Skeletal muscle tissue (tissue), 3 donors: ENCODE measurements at regions not wholly inside any gene's neighbourhood (a gene's known extent, or its start where the extent isn't known, plus 50 kb on each side); places are given as distances from the start of the nearest gene placed in this dataset.
"Not testable (repeated sequence)": the region's sequence is repeated elsewhere in the genome, so short reads cannot be mapped to it uniquely, and the experiment has no call there.

Experiments used
- H3K27ac ChIP-seq: one replicate; pipeline ENCODE4 v1.7.0; 2013; ENCODE audit warnings: mild to moderate bottlenecking, low read depth, low read length, inconsistent platforms
- H3K27me3 ChIP-seq, 3 donors: one replicate each; pipeline ENCODE4 v1.7.0; 2013; ENCODE audit warnings: low read length in 3 of 3; ENCODE audit not compliant: control insufficient read depth in 3 of 3, insufficient read depth in 3 of 3
- H3K36me3 ChIP-seq, 3 donors: one replicate each; pipeline ENCODE4 v1.7.0; 2013; ENCODE audit warnings: low read length in 3 of 3; ENCODE audit not compliant: control insufficient read depth in 3 of 3, insufficient read depth in 3 of 3
- H3K4me1 ChIP-seq, 3 donors: one replicate each; pipeline ENCODE4 v1.7.0; 2013; ENCODE audit warnings: low read length in 3 of 3, mild to moderate bottlenecking in 3 of 3; ENCODE audit not compliant: control insufficient read depth in 3 of 3, insufficient read depth in 3 of 3
- H3K4me3 ChIP-seq, 3 donors: one replicate each; pipeline ENCODE4 v1.7.0; 2013; ENCODE audit warnings: low read length in 3 of 3
- H3K9ac ChIP-seq, 3 donors: one replicate each; pipeline ENCODE4 v1.7.0; 2013; ENCODE audit warnings: low read length in 3 of 3, mild to moderate bottlenecking in 3 of 3, moderate library complexity in 2 of 3, low read depth in 1 of 3
- H3K9me3 ChIP-seq, 3 donors: one replicate each; pipeline ENCODE4 v1.7.0; 2013; ENCODE audit warnings: low read length in 3 of 3; ENCODE audit not compliant: control insufficient read depth in 3 of 3
- donor health status: Osteomylitis.

DNA sequence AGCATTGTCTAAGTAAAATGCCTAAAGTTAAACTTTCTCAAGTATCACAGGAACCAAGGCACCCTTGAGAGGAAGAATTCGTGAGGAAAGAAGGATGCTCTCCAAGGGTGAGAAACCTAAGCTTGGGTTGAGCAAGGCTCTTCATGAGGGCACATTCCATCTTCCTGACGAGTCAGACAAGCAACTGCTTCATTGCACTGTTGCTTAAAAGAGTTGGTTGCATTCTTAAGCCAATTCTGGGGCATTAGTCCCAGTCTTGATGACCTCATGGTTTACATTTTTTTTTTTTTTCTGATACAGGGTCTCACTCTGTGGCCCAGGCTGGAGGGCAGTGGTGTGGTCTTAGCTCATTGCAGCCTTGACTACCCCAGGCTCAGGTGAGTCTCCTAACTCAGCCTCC, 237.5 kb downstream of the ACTR3 start:
- Histone ChIP-seq H3K4me3 (no peak overlapping the region), H3K27me3 (no peaks in the 10 kb centered on the region), H3K9me3 (no peaks in the 10 kb centered on the region), H3K9ac (no peak overlapping the region), H3K4me1 (no peaks in the 10 kb centered on the region), H3K27ac (no peak overlapping the region), H3K36me3 (no peaks in the 10 kb centered on the region)

DNA sequence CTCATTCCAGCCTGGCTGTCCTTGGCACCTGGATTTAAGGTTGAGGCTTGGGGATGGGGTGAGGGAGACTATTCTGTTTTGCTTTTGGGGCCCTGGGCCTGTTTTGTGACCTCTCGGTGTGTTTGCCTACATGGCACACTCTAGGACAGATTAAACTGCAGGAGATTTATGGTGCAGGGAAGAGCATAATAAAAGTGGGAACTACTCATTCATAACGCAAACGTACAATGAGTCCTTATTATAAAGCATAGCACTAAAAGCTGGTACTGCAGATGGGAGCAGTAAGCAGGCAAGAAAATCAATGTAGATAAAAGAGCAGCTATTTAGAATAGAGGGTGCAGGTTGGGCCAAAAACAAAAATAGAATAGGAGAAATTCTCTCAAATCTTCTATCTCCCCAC, 238.4 kb downstream of the ACTR3 start:
- no peak overlapping the region for H3K9ac ChIP-seq
- H3K9me3 ChIP-seq = no peaks in the 10 kb centered on the region
- H3K36me3 ChIP-seq = no peaks in the 10 kb centered on the region
- H3K4me1 ChIP-seq = no peaks in the 10 kb centered on the region
- no peak overlapping the region for H3K4me3 ChIP-seq
- H3K27ac ChIP-seq = no peak overlapping the region
- no peaks in the 10 kb centered on the region for H3K27me3 ChIP-seq

DNA sequence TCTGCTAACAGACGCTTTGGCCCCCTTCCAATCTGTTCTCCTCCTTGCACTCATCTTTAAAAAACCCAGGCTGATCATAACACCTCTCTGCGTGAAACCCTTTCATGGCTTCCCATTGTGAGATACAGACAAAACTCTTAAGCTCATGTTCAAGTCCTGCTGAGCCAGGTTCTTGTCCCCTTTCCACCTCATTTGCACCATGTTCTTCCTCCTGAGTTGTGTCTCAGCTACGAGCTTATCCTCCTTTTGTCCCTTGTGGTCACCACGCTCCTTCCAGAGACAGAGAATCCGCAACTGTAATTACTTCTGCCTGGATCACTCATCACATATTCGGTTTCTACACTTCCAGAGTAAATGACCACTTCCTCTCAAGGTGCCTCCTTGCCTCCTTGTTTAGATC, 238.8 kb downstream of the ACTR3 start:
- Histone ChIP-seq H3K4me3 (no peak overlapping the region), H3K9me3 (no peaks in the 10 kb centered on the region), H3K9ac (no peak overlapping the region), H3K27me3 (no peaks in the 10 kb centered on the region), H3K36me3 (no peaks in the 10 kb centered on the region), H3K27ac (no peak overlapping the region), H3K4me1 (no peaks in the 10 kb centered on the region)

DNA sequence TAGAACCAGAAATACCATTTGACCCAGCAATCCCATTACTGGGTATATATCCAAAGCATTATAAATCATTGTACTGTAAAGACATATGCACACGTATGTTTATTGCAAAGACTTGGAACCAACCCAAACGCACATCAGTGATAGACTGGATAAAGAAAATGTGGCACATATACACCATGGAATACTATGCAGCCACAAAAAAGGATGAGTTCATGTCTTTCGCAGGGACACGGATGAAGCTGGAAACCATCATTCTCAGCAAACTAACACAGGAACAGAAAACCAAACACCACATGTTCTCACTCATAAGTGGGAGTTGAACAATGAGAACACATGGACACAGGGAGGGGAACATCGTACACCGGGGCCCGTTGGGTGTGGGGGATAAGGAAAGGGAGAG, 242.2 kb downstream of the ACTR3 start:
- H3K9me3 ChIP-seq, H3K9ac ChIP-seq, H3K4me3 ChIP-seq, H3K27me3 ChIP-seq, H3K36me3 ChIP-seq, H3K27ac ChIP-seq, H3K4me1 ChIP-seq: not testable (repeated sequence)

DNA sequence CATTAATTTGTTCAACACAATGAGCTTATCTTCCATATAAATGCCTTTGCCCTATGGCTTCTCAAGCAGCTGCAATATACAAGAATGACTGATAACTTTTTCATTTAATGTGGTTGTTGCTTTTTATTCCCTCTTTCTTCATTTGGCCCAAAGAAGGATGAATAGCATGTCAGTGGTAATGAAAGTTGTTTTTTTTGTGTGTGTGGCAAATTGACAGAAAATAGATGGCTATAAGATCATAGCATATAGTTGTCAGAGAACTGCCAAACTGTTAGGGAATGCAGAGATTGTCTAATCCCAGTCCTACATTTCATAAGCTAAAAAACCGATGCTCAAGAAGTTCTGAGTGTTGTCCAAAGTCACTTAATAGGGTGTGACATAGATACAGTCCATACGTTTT, 244.3 kb downstream of the ACTR3 start:
- no peak overlapping the region for H3K9ac ChIP-seq
- no peaks in the 10 kb centered on the region for H3K4me1 ChIP-seq
- no peak overlapping the region for H3K4me3 ChIP-seq
- H3K27ac ChIP-seq = no peak overlapping the region
- H3K36me3 ChIP-seq = no peaks in the 10 kb centered on the region
- no peaks in the 10 kb centered on the region for H3K27me3 ChIP-seq
- H3K9me3 ChIP-seq = peaks cover 0 to 3% (median 0%) of the 10 kb centered on the region in 3 donors

DNA sequence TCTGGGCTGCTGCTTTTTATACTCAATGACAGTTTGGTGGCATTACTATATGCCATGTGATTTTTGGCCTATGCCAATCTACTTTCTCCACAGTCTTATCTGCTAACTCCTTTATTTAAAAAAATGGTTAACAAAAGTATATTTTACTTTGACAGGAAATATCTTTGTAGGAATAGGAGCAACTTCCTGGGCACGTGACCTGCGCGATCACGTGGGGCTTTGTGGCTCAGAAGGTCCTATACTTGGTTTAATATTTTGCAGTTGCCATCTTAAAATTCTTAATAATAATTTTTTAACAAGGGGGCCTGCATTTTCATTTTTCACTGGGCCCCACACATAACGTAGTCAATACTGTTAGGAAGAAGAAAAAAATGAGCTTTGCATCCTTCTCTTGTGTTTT, 249.7 kb downstream of the ACTR3 start:
- Histone ChIP-seq H3K36me3 (no peaks in the 10 kb centered on the region), H3K4me1 (no peaks in the 10 kb centered on the region), H3K9me3 (peaks cover 0 to 3% (median 2%) of the 10 kb centered on the region in 3 donors)

DNA sequence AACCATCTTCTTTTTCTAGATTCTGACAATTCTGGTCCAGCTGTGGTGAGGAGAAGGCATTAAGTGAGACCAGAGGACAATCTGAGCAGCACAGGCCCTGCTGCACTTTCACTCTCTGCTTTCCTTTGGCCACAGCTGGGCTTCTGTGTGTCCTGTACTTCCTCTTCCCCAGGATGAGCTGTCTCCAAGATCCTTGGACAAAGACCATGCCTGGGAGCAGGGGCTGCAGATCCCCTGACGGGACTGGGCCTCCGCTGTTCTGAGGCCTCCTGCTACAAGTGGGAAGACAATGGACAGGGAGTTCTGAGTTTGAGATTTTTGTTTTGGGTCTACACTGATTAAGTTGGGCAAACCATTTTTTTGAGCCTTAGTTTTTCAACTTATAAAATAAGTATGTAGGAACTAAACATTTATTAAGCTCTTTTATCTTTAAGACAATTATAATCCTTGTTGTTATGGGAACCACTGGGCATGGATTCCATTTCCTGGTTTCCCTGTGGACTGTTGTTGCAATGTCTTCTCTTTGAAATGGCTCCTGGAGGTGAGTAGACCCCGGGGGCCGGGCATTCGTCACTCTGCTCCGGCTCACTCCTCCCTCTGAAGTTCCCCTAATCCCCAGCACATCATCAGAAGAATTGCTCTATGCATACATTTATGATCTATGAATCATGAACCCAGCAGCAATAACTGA, 266.6 kb downstream of the ACTR3 start:
- no peaks in the 10 kb centered on the region for H3K9me3 ChIP-seq
- no peaks in the 10 kb centered on the region for H3K36me3 ChIP-seq
- no peak overlapping the region for H3K4me3 ChIP-seq
- H3K27ac ChIP-seq = no peak overlapping the region
- H3K27me3 ChIP-seq = no peaks in the 10 kb centered on the region
- H3K4me1 ChIP-seq = no peaks in the 10 kb centered on the region
- no peak overlapping the region for H3K9ac ChIP-seq

More for the DNA sequence above, 249.7 kb downstream of the ACTR3 start:
- no peaks in the 10 kb centered on the region for H3K27me3 ChIP-seq
- no peak overlapping the region for H3K27ac ChIP-seq
- H3K4me3 ChIP-seq = no peak overlapping the region
- no peak overlapping the region for H3K9ac ChIP-seq

DNA sequence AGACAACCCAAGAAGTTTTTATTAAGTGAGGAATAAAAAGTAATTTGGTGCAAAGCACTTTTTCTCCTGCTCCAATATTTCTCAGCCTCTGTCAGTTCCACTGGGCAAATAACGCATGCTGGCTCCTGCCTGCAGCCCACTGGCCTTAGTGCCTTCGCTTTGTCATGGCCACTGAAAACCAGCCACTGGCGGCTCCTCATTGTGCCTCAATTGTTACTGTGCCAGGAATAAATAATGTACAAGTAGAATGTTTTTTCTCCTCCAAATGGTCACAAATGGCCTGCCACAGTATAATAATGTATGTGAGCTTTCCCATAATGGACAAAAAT, 267.1 kb downstream of the ACTR3 start:
- Histone ChIP-seq H3K27me3 (no peaks in the 10 kb centered on the region), H3K4me3 (no peak overlapping the region), H3K4me1 (no peaks in the 10 kb centered on the region), H3K27ac (no peak overlapping the region), H3K9ac (no peak overlapping the region), H3K36me3 (no peaks in the 10 kb centered on the region), H3K9me3 (no peaks in the 10 kb centered on the region)

DNA sequence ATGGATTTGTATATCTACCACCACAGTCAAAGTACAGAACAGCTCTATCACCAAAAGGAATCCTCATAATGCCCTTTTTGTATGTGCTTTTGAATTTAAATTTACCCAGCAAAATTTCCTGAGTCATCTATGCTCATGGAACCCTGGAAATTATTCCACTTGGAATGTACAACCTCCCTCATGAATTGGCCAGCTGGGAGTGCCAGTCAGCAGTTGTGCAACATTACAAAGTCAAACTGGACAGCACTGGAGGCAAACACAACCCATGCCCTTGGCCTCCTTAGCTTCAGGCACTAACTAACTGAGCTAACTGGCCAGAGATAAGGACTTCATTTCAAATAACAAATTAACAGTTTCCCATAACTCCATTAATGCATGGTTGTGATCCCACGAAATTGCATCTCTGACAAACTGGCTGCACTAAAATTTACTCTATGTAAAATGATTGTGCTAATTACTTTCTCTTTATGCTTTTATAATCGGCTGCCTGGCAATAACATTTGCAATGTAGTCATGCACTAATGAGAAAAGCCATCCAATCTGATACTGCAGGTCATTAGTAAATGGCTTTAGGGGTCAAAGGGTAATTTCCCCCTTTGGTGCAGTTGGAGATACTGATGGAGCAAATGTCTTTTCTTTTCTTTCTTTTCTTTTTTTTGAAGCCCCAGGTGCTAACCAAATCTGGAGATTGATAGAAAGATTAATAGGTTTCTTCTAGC, 270.5 kb downstream of the ACTR3 start:
- H3K27ac ChIP-seq = no peak overlapping the region
- no peak overlapping the region for H3K9ac ChIP-seq
- H3K4me1 ChIP-seq = no peaks in the 10 kb centered on the region
- no peaks in the 10 kb centered on the region for H3K27me3 ChIP-seq
- H3K36me3 ChIP-seq = no peaks in the 10 kb centered on the region
- H3K4me3 ChIP-seq = no peak overlapping the region
- H3K9me3 ChIP-seq = no peaks in the 10 kb centered on the region

DNA sequence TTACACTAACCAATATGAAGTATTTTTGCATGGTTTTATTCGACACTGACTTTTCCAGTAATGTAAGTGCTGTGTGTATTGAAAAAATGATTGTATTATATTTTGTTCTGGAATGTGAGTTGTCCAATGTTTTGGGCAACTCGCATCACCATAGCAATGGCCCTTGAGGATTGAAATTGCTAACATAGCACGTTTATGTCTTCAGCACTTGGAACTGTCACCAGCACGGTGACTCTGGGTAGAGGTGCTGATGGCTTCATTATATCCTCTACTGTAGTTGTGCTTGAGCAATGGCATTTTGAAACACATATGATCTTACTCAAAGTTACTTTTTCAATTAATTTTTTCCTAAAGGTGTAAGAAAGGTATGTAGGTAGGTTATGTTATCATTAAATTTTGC, 271.5 kb downstream of the ACTR3 start:
- Histone ChIP-seq H3K4me3 (no peak overlapping the region), H3K9ac (no peak overlapping the region), H3K27me3 (no peaks in the 10 kb centered on the region), H3K36me3 (no peaks in the 10 kb centered on the region), H3K4me1 (no peaks in the 10 kb centered on the region), H3K27ac (no peak overlapping the region), H3K9me3 (no peaks in the 10 kb centered on the region)
